Embryonic facial prominence (tissue), 1 donor: ENCODE measurements at regions not wholly inside any gene's neighbourhood (a gene's known extent, or its start where the extent isn't known, plus 50 kb on each side); places are given as distances from the start of the nearest gene placed in this dataset.
"Not testable (repeated sequence)": the region's sequence is repeated elsewhere in the genome, so short reads cannot be mapped to it uniquely, and the experiment has no call there.

ENCODE experiments used
- DNase-seq: peaks from one replicate; pipeline ENCODE4 v3.0.0-alpha.2; 2016; ENCODE audit errors: extremely low spot score

GRCh38 chr16:79836144-79836543 is 235.6 kb upstream of the MAF start:
- no peak for DNase-seq

DNA sequence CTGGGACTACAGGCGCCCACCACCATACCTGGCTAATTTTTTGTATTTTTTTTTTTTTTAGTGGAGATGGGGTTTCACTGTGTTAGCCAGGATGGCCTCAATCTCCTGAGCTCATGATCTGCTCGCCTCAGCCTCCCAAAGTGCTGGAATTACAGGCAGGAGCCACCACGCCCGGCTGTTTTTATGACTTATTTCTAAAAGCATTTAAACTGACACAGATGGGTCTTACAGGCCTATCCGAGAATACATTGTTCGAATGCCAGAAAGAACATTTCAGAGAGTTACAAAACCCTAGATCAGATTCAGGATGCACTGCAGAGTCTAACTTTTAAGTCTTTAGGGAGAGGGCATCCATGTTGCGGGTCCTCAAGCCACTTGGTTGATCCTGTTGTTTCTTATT is 234.7 kb upstream of the MAF start:
- no peak for DNase-seq

GRCh38 chr16:79834720-79835119 is 234.2 kb upstream of the MAF start:
- no peak for DNase-seq

GRCh38 chr16:79834003-79834402 is 233.5 kb upstream of the MAF start:
- not testable (repeated sequence) for DNase-seq

- DNase-seq, result no peak
Observed at GRCh38 chr16:79833559-79833958, 233.0 kb upstream of the MAF start.

- DNase-seq, result no peak
Observed at GRCh38 chr16:79826732-79827475, 226.4 kb upstream of the MAF start.

- DNase-seq, result no peak
Observed at GRCh38 chr16:79825002-79825401, 224.5 kb upstream of the MAF start.

GRCh38 chr16:79823639-79824038 is 223.1 kb upstream of the MAF start:
- no peak for DNase-seq

DNA sequence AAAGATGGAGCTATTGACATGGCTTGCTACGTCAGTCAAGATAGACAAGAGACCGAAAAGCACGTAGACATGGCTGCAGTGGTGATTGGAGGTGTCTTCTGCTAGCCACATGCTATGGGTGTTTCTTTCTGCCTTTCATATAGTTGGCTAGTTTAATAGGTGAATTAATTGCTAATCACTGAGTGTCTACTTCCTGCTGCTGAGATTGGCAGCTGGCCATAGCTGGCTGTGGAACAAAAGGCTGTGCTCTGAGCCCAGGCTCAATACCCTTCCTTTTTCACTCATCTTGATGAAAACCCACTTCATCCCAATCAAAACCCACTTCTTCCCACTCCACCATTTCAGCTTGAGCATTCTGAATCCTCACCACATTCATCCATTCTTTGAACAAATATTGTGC is 221.4 kb upstream of the MAF start:
- no peak for DNase-seq

- DNase-seq, result no peak
Observed at GRCh38 chr16:79816081-79816497, 215.6 kb upstream of the MAF start.

- DNase-seq, result no peak
Observed at GRCh38 chr16:79815049-79815448, 214.5 kb upstream of the MAF start.

DNA sequence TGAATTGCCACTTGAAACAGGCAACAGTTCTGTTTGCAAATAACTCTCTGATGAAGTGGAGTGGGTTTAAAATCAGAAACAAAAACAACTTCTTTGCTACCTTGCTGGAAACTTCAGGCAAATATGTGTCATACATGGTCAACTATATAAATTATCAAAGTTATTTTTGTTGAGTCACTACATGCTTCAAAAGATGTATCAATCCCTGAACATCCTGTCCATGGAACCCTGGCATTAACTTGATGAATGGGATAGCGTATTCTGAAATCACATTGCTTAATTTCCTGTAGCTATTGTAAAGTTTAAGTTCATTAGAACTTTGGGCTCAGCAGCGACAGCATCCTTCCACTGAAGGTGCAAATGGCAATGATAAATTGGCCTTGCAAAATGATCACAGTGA is 213.6 kb upstream of the MAF start:
- DNase-seq, result no peak

GRCh38 chr16:79811541-79811940 is 211.0 kb upstream of the MAF start:
- DNase-seq, result no peak

- DNase-seq, result no peak
Observed at GRCh38 chr16:79810449-79811189, 210.1 kb upstream of the MAF start.

DNA sequence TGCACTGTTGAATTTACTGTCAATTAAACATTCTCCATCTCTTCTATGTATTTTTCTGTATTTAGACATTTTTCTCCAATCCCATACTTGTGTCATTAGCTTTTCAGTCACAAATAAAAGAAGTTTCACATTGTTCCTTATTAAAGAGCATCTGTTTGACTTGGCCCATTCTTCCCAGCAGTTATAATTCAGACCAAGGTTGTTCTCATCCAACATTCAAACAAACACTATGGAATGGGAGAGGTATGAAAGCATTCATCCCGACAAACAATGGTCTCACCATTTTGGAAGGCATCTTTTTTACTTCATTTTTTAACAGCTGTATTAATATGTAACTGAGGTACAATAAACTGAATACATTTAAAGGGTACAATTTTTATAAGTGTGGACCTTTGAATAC is 208.8 kb upstream of the MAF start:
- no peak for DNase-seq

- no peak for DNase-seq
Observed at GRCh38 chr16:79808731-79809130, 208.2 kb upstream of the MAF start.

DNA sequence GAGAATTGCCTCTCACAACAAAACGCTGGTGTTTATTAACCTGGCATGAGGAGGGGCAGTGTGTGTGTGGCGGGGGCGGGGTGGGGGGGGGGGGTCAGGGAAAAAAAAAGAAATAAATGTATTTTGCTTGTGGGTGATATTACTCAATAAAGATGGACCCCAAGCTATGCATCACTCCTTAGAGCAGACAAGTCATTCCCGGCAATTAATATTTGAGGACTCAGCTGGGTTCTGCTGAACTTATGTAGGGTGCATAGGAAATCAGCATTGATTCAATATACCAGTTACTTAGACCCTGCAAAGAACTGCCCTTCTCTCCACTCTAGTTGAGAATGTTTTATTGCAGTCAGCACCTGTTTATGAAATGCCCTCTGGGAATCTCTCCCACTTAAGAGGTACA is 206.2 kb upstream of the MAF start:
- DNase-seq, result no peak

GRCh38 chr16:79805621-79806020 is 205.1 kb upstream of the MAF start:
- no peak for DNase-seq

DNA sequence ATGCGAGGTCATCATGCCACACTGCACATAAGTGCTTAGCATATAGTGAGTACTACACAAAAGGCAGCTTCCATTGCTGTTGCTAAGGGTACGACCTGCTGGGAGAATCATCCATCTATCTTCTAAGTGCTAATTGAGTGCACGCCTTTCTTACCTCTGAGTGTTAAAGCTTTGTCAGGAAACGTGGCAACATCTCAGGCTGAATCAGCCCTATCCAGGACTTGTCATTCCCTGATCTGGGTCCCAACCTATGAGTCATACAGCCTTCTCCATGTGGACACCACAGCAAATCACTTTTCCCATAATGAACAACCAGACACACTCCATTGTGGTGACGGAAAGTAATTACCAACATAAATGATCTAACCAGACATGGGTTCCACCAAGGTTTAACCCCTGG is 201.1 kb upstream of the MAF start:
- DNase-seq, result no peak

DNA sequence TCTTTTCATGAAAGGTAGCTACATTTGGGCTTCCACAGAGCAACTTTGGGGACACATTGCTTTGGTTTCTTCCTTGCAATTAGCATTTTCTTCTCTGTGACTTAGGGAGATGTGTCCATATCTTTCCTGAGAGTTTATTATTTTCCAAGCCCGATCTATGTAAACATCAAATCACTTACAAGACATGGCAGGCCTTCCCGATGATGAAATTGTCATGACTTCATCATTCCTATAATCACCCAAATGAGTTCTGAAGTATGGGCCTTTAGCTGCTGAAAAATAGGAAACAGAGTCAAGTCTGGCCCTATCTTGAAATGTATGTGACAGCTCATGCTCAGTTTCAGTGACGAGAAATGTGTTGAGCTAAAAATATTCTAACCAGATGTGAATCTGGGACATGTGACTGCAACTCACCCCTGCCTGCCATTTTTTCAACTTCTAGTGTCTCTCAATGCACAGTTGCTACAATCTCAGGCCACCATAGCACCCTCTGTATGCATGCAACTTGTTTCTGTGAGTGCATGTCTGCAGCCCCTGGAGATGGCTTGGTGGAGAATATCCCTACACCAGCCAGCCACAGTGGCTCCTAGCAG is 199.6 kb upstream of the MAF start:
- no peak for DNase-seq

- DNase-seq, result no peak
Observed at GRCh38 chr16:79798416-79799053, 198.0 kb upstream of the MAF start.

GRCh38 chr16:79797486-79797885 is 196.9 kb upstream of the MAF start:
- no peak for DNase-seq

GRCh38 chr16:79795556-79795955 is 195.0 kb upstream of the MAF start:
- DNase-seq, result no peak
